NB4 (cell line): ENCODE measurements at regions not wholly inside any gene's neighbourhood (a gene's known extent, or its start where the extent isn't known, plus 50 kb on each side); places are given as distances from the start of the nearest gene placed in this dataset.

Source experiments
- POLR2A ChIP-seq: IDR thresholded peaks from 2 replicates; pipeline ENCODE4 v1.6.1; 2011; ENCODE audit warnings: mild to moderate bottlenecking; ENCODE audit not compliant: insufficient read length; ENCODE audit errors: extremely low read depth
- TF ChIP-seq, protein P1 (sequence below): IDR thresholded peaks from one replicate; pipeline ENCODE4 v1.5.1; 2012; ENCODE audit warnings: low read depth, low read length

DNA sequence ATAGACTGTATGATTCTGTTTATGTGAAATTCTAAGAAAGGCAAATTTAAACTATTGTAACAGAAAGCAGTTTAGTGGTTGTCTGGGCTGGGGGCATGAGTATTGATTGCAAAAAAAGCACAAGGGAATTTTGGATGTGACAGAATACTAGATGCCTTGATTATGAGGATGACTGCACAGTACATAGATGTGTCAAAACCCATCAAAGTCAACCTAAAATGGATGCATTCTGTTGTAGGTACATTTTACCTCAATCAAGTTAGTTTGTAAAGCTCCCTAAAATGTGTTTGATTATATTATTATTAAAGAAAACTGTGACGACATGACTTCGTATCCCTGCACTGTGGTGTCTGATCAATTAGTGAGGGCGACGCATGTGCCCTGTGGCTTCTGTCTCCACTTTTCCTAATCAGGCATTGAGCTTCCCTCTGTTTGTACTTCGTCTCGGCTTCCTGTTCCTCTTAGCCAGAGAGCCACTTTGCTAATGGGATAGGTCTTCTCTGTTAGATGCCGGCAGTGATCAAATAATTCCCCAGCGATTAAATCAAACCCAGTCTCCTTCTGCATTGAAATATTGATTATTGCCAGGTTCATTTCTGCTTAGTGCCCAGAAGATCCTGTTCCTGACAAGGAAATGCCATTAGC is 118.3 kb upstream of the GGTLC1 start:
- TF ChIP-seq, protein P1, sequence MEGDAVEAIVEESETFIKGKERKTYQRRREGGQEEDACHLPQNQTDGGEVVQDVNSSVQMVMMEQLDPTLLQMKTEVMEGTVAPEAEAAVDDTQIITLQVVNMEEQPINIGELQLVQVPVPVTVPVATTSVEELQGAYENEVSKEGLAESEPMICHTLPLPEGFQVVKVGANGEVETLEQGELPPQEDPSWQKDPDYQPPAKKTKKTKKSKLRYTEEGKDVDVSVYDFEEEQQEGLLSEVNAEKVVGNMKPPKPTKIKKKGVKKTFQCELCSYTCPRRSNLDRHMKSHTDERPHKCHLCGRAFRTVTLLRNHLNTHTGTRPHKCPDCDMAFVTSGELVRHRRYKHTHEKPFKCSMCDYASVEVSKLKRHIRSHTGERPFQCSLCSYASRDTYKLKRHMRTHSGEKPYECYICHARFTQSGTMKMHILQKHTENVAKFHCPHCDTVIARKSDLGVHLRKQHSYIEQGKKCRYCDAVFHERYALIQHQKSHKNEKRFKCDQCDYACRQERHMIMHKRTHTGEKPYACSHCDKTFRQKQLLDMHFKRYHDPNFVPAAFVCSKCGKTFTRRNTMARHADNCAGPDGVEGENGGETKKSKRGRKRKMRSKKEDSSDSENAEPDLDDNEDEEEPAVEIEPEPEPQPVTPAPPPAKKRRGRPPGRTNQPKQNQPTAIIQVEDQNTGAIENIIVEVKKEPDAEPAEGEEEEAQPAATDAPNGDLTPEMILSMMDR, result no peak
- TF ChIP-seq POLR2A, result no peak
